Endothelial cell of umbilical vein (primary cell): ENCODE measurements at regions not wholly inside any gene's neighbourhood (a gene's known extent, or its start where the extent isn't known, plus 50 kb on each side); places are given as distances from the start of the nearest gene placed in this dataset.

Experiments used
- BruUV-seq: library from RNA; stranded (reverse); fragments of 400-500 nt; replicated peaks from 2 replicates; lab custom pipeline; 2021; lab: Mats Ljungman, UMichigan
- CTCF ChIA-PET: fragments of 300-600, 350-600 bp; sonication (Branson Sonifier 250); formaldehyde crosslinking; loops from one replicate; lab custom pipeline; 2021; ENCODE audit warnings: antibody characterized with exemption, inconsistent platforms; lab: Charles Lee
- POLR2A ChIA-PET: fragments of 300-600, 350-600 bp; sonication (Branson Sonifier 250); formaldehyde crosslinking; loops from one replicate; lab custom pipeline; 2021; ENCODE audit warnings: antibody characterized with exemption, inconsistent platforms; lab: Charles Lee
- DNase-seq: peaks from one replicate; pipeline ENCODE4 v3.0.0-alpha.2; 2011; ENCODE audit warnings: low read depth, low spot score
- FAIRE-seq: peaks from 2 replicates; lab custom pipeline; 2011; peaks lifted over from hg19 to GRCh38; lab: Jason Lieb, UNC
- H2AFZ ChIP-seq: 2 replicates; pipeline ENCODE4 v1.6.0; 2012; ENCODE audit warnings: low read depth, low read length, control low read depth, inconsistent platforms
- H3K27ac ChIP-seq: 2 replicates; pipeline ENCODE4 v1.5.1; 2011; ENCODE audit warnings: low read depth, mild to moderate bottlenecking, control low read depth, low read length, moderate library complexity; ENCODE audit not compliant: insufficient read depth
- H3K27me3 ChIP-seq, 2 experiments: 2 replicates each; pipeline versions ENCODE4 v1.6.0 to v1.6.1; 2011; ENCODE audit warnings: low read length in 2 of 2, mixed read lengths in 1 of 2; ENCODE audit not compliant: control insufficient read depth in 2 of 2, insufficient read depth in 2 of 2
- H3K36me3 ChIP-seq, 2 experiments: 2 replicates in 1 of 2; 3 replicates in 1 of 2; pipeline ENCODE4 v1.5.1; 2011; ENCODE audit warnings: low read length in 2 of 2, mild to moderate bottlenecking in 1 of 2, moderate library complexity in 1 of 2; ENCODE audit not compliant: control insufficient read depth in 2 of 2, insufficient read depth in 2 of 2; ENCODE audit errors: extremely low read depth in 1 of 2
- H3K4me1 ChIP-seq: 3 replicates; pipeline ENCODE4 v1.5.1; 2011; ENCODE audit warnings: mild to moderate bottlenecking, low read length; ENCODE audit not compliant: control insufficient read depth, insufficient read depth; ENCODE audit errors: extremely low read depth
- H3K4me2 ChIP-seq: 2 replicates; pipeline ENCODE4 v1.6.1; 2011; ENCODE audit warnings: low read length, control low read depth, mixed read lengths; ENCODE audit not compliant: insufficient read depth
- H3K4me3 ChIP-seq, 3 experiments: fragments of 200-600 bp in 1 of 3; sonication (generic), shearing (Covaris generic) in 1 of 3; replicated peaks in 1 of 3; 2 replicates each; pipeline ENCODE4 v1.5.1; 2011 to 2016; ENCODE audit warnings: control low read depth in 3 of 3, low read length in 3 of 3, mild to moderate bottlenecking in 2 of 3, inconsistent platforms in 1 of 3, low read depth in 1 of 3, moderate library complexity in 1 of 3; ENCODE audit not compliant: insufficient read depth in 1 of 3
- H3K79me2 ChIP-seq: 2 replicates; pipeline ENCODE4 v1.6.0; 2012; ENCODE audit warnings: low read length, inconsistent platforms; ENCODE audit not compliant: control insufficient read depth, insufficient read depth
- H3K9ac ChIP-seq: replicated peaks from 2 replicates; pipeline ENCODE3; 2011; ENCODE audit warnings: low read length, control low read depth; ENCODE audit not compliant: insufficient read depth; ENCODE audit errors: extremely low read depth
- H3K9me1 ChIP-seq: replicated peaks from 3 replicates; pipeline ENCODE4 v1.6.0; 2011; ENCODE audit warnings: mild to moderate bottlenecking, low read length; ENCODE audit not compliant: control insufficient read depth, insufficient read depth; ENCODE audit errors: extremely low read depth
- H3K9me3 ChIP-seq: replicated peaks from 2 replicates; pipeline ENCODE4 v1.5.1; 2012; ENCODE audit warnings: low read length, inconsistent platforms; ENCODE audit not compliant: control insufficient read depth, insufficient read depth
- H4K20me1 ChIP-seq: replicated peaks from 2 replicates; pipeline ENCODE3; 2011; ENCODE audit warnings: mild to moderate bottlenecking, low read length; ENCODE audit not compliant: control insufficient read depth, insufficient read depth; ENCODE audit errors: extremely low read depth
- EZH2 ChIP-seq: IDR thresholded peaks from 2 replicates; pipeline ENCODE4 v1.6.1; 2012; ENCODE audit warnings: borderline replicate concordance, low read depth, mild to moderate bottlenecking, moderate library complexity, low read length, inconsistent platforms; ENCODE audit not compliant: severe bottlenecking
- FOS ChIP-seq: IDR thresholded peaks from 2 replicates; pipeline ENCODE4 v1.6.1; 2011; ENCODE audit warnings: mild to moderate bottlenecking, low read length, moderate library complexity, borderline replicate concordance; ENCODE audit not compliant: insufficient read depth
- GATA2 ChIP-seq: IDR thresholded peaks from 2 replicates; pipeline ENCODE4 v1.7.0; 2011; ENCODE audit warnings: low read depth, mild to moderate bottlenecking, moderate library complexity, mixed read lengths, low read length; ENCODE audit not compliant: insufficient read length, insufficient read depth
- JUN ChIP-seq: IDR thresholded peaks from 2 replicates; pipeline ENCODE4 v1.6.1; 2011; ENCODE audit warnings: borderline replicate concordance, low read depth; ENCODE audit not compliant: insufficient read length, insufficient read depth
- MYC ChIP-seq: IDR thresholded peaks from one replicate; pipeline ENCODE4 v1.6.1; 2011; ENCODE audit warnings: mild to moderate bottlenecking, low read depth, low read length
- POLR2A ChIP-seq: IDR thresholded peaks from 2 replicates; pipeline ENCODE4 v1.6.1; 2012; ENCODE audit warnings: low read depth, mild to moderate bottlenecking, control low read depth, low read length
- POLR2AphosphoS5 ChIP-seq: IDR thresholded peaks from 2 replicates; pipeline ENCODE4 v1.6.1; 2012; ENCODE audit warnings: low read depth, mild to moderate bottlenecking, control low read depth, low read length, moderate library complexity; ENCODE audit not compliant: insufficient read depth
- dilution Hi-C: fragments of 300-500 bp; cut with MboI; formaldehyde crosslinking; loops from one replicate; pipeline ENCODE4 v1.15.0; 2019; ENCODE audit warnings: low sequenced_read_pairs; ENCODE audit not compliant: extremely low pct_ligation_motif_present
- intact Hi-C: fragments of 100-400 bp; cut with micrococcal nuclease; formaldehyde crosslinking; loops from one replicate; pipeline ENCODE4 v1.10.0; 2022
- TF ChIP-seq, protein P1 (sequence below), 2 donors: IDR thresholded peaks; 1 replicate in 1 of 2; 2 replicates in 1 of 2; pipeline ENCODE4 v1.5.1; 2011; ENCODE audit warnings: low read length in 2 of 2, mild to moderate bottlenecking in 2 of 2, moderate library complexity in 2 of 2, control low read depth in 1 of 2, inconsistent platforms in 1 of 2, low read depth in 1 of 2; ENCODE audit not compliant: insufficient read depth in 1 of 2; ENCODE audit errors: extremely low read depth in 1 of 2
- TF ChIP-seq, protein P2 (sequence below): IDR thresholded peaks from 2 replicates; pipeline ENCODE4 v1.6.1; 2011; ENCODE audit not compliant: insufficient read depth, insufficient read length

DNA sequence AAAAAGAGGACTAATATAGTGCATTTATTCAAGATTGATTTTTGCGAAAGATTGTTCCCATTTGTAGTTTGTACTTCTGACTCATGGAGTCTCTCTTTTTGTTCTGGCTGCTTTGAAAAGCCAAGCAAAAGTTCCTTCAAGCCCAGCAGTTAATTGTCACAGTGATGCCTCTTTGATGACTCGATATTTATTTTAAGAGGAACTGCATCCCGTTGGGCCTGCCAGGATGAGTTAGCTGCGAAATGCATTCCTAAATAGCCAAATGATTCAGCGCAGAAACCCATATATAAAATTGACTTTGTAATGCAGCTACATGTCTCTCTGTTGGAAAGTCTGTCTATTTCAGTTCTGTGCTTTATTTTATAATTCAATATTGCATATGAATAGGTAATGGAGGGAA is 295.1 kb downstream of the GBA3 start:
- Histone ChIP-seq H3K27me3 (no peaks in the 10 kb centered on the region), H3K9me1 (no peaks in the 10 kb centered on the region), H3K79me2 (no peaks in the 10 kb centered on the region), H3K9me3 (peaks cover 7% of the 10 kb centered on the region), H4K20me1 (no peaks in the 10 kb centered on the region), H3K27ac (no peak overlapping the region), H3K4me3 (no peak overlapping the region), H2AFZ (no peak overlapping the region), H3K4me1 (no peaks in the 10 kb centered on the region), H3K36me3 (no peaks in the 10 kb centered on the region), H3K4me2 (no peak overlapping the region), H3K9ac (no peak overlapping the region)
- no peak for TF ChIP-seq JUN
- TF ChIP-seq, protein P1, sequence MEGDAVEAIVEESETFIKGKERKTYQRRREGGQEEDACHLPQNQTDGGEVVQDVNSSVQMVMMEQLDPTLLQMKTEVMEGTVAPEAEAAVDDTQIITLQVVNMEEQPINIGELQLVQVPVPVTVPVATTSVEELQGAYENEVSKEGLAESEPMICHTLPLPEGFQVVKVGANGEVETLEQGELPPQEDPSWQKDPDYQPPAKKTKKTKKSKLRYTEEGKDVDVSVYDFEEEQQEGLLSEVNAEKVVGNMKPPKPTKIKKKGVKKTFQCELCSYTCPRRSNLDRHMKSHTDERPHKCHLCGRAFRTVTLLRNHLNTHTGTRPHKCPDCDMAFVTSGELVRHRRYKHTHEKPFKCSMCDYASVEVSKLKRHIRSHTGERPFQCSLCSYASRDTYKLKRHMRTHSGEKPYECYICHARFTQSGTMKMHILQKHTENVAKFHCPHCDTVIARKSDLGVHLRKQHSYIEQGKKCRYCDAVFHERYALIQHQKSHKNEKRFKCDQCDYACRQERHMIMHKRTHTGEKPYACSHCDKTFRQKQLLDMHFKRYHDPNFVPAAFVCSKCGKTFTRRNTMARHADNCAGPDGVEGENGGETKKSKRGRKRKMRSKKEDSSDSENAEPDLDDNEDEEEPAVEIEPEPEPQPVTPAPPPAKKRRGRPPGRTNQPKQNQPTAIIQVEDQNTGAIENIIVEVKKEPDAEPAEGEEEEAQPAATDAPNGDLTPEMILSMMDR (IDR thresholded peaks at IDR 0.05; ENCODE audit: extremely low read depth in 1 of 2, insufficient read depth in 1 of 2, low read depth in 1 of 2, low read length in 2 of 2) = no peak
- no peak for TF ChIP-seq FOS
- TF ChIP-seq POLR2A = no peak
- TF ChIP-seq POLR2AphosphoS5 = no peak
- TF ChIP-seq EZH2 = no peak
- TF ChIP-seq, protein P2, sequence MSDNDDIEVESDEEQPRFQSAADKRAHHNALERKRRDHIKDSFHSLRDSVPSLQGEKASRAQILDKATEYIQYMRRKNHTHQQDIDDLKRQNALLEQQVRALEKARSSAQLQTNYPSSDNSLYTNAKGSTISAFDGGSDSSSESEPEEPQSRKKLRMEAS = no peak
- TF ChIP-seq MYC = no peak
- no peak for TF ChIP-seq GATA2
- no TSS peak for BruUV-seq
- dilution Hi-C loops = no loop called here
- intact Hi-C loops = no loop called here
- FAIRE-seq (no peak), DNase-seq (no peak)
- CTCF ChIA-PET = no interaction called here
- POLR2A ChIA-PET = no interaction called here
